Astrocyte (in vitro differentiated cells and primary cell): ENCODE measurements at regions not wholly inside any gene's neighbourhood (a gene's known extent, or its start where the extent isn't known, plus 50 kb on each side); places are given as distances from the start of the nearest gene placed in this dataset.

Experiments
- EZH2 ChIP-seq: IDR thresholded peaks from 2 replicates; pipeline ENCODE4 v1.6.1; 2012; ENCODE audit warnings: mild to moderate bottlenecking, low read length, inconsistent platforms; ENCODE audit not compliant: insufficient read depth
- TF ChIP-seq, protein P1 (sequence below): IDR thresholded peaks from 2 replicates; pipeline ENCODE4 v1.5.1; 2011; ENCODE audit warnings: low read depth, mild to moderate bottlenecking, inconsistent platforms, low read length, moderate library complexity; ENCODE audit not compliant: insufficient read depth

DNA sequence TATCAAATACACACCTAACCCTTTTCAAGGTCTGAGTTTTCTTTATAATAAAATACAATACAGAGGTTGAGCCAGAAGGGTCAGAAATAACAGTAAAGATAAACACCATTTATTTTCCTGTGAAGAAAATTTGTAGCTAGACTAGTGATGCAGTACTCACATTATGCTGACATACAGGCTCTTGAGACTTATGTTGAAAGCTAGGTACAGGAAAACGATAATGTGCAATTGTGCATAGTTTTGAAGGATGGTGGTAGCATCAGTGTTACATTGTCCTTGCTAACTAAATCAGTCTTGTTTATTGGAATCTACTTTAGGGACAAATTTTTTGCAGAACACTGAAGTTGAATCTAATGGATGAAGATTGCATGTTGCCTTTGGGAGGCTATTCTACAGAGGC, 1877.2 kb downstream of the PCDH7 start:
- TF ChIP-seq, protein P1, sequence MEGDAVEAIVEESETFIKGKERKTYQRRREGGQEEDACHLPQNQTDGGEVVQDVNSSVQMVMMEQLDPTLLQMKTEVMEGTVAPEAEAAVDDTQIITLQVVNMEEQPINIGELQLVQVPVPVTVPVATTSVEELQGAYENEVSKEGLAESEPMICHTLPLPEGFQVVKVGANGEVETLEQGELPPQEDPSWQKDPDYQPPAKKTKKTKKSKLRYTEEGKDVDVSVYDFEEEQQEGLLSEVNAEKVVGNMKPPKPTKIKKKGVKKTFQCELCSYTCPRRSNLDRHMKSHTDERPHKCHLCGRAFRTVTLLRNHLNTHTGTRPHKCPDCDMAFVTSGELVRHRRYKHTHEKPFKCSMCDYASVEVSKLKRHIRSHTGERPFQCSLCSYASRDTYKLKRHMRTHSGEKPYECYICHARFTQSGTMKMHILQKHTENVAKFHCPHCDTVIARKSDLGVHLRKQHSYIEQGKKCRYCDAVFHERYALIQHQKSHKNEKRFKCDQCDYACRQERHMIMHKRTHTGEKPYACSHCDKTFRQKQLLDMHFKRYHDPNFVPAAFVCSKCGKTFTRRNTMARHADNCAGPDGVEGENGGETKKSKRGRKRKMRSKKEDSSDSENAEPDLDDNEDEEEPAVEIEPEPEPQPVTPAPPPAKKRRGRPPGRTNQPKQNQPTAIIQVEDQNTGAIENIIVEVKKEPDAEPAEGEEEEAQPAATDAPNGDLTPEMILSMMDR, result no peak
- TF ChIP-seq EZH2, result no peak
